Activated T-cell treated with anti-CD3 and anti-CD28 coated beads for 24 hours (primary cell): ENCODE measurements at regions not wholly inside any gene's neighbourhood (a gene's known extent, or its start where the extent isn't known, plus 50 kb on each side); places are given as distances from the start of the nearest gene placed in this dataset.
"Not testable (repeated sequence)": the region's sequence is repeated elsewhere in the genome, so short reads cannot be mapped to it uniquely, and the experiment has no call there.

ENCODE experiments used
- DNase-seq: peaks from one replicate; pipeline ENCODE4 v3.0.0-alpha.2; 2020; ENCODE audit warnings: low read depth

DNA sequence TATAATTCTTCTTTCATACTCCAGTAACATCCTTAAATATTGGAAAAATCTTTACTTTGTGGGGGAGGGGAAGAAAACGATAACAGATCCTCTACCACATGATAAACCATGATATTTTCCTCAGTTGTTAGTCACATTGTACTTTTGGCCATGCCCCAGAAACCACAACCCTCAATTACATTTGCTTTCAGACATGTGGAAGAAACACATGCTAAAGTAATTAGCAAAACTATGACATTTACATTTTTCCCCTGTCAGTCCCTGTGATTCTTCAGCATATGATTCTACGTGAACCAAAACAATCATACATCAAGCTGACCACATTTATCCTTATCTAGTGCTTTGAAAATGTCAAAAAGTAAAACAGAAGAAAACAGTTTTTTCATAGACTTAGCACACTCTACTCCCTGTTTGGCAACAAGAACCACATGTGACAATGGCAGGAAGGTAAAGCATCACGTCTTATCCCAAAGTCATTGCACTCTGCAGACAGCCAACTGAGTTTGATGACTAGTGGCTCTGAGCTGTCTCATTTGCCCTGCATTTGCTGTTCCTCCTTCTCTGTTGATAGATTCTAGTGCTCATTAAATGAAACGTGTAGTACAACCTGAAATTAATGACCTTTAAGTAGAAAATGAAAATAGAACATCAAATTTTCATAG, 505.8 kb upstream of the MARCKS start:
- no peak for DNase-seq

DNA sequence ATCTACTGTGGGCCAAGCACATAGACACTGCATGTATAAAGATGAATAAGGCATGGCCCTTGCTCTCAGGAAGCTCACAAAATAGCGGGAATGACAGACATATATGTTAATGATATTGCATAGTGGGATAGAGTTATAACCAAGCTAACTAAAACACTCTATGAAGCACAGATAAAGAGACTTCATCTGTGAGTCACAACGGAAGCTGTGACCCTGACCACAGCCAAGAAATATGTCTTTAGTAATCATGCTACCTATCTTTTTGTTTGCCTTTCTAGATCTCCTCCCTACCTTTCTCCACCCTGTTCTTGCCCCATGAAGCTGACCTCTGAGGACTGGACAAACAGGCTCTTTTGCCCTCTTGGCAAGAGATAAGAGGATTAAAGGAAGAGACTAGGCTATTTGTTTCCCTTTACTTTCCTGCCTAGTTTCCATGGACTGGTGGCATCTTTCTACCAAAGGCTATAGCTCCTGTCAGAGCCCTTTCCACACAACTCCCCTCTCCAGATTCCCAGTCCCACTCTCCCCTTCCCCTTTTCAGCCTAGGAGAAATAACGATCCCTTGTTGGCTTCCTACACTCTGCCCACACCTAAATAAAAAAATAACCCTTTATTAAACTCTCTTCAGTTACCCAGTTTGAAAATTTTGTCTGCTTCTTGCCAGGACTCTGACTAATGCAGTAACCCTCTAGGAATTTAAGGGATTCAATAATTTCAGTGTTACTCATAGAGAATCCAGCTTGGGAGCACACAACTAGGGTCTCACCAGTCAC, 504.9 kb upstream of the MARCKS start:
- DNase-seq = no peak

DNA sequence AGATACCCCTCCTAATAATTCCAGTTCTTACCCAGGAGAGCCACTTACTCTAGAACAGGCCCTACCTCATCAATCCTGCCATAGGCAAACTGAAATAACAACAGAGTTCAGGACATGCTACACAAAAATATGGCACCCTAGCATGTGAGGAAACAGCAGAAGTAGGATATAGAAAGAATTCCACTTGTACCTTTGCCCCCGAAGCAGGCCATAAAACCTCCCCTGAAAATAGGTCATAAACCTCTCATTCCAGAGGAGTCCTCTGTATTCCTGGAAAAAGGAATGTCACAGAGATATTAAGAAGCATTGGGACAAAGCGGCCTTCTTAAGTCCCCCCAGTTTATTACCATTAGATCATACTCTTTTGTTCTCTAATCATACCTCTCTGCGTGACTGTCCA, 504.3 kb upstream of the MARCKS start:
- DNase-seq = no peak

DNA sequence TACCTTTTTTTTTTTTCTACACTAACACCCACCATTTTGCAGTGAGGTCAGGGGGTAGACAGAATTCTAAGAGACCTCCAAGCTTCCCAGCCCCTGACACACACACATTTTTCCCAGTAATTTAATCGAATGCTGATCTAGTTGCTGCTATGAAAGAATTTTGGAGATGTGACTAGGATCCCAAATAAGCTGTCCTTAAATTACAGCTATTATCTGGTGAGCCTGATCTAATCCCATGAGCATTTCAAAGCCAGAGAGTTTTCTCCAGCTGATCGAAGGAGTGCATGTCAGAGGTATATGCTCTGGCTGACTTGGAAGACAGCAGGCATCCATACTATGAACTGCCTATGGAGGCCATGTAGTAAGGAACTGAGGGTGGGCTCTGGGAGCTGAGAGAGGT, 503.8 kb upstream of the MARCKS start:
- DNase-seq = no peak

DNA sequence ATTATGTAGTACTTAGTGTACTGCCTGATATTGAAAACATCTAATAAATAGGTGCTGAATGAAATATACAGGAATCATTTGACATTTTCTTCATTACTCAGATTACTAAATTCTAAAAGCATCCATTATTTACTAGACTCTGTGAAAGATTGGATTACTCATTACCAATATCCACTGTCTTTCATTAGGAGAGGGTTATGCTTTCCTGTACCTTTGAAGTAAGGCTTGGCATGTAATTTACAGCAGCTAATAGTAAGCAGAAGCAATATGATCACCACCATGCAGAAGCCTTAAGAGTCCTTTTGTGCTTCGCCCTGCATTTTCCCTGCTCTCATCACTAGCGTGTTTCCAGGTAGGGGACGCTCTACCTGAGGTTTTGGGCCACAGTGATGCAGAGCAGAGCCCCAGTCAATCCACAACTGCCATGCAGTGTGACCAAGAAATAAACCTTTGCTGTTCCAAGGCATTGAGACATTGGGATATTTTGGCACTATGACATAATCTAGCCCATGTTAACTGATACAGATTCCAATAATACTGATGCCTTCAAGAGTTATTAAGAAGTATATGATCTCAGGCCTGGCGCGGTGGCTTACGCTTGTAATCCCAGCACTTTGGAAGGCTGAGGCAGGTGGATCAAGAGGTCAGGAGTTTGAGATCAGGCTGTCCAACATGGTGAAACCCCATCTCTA, 502.8 kb upstream of the MARCKS start:
- no peak for DNase-seq

DNA sequence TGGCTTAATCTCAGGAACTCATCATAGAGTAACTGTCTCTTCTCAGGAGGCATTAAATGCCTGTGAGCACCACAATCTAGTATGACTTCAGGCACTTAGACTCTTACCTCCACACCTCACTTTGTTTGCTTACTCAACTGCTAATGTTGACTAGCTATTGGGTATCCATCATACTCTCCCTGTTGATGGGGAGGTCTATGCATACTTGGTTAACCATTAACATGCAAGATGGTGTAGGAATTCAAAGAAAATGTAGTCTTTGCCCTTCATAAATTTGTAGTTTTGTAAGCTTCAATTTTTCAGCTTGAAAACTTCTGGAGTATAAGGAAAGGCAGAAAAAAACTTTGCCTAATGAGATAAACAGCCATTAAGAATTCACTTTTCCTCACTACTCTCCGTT, 501.0 kb upstream of the MARCKS start:
- no peak for DNase-seq

DNA sequence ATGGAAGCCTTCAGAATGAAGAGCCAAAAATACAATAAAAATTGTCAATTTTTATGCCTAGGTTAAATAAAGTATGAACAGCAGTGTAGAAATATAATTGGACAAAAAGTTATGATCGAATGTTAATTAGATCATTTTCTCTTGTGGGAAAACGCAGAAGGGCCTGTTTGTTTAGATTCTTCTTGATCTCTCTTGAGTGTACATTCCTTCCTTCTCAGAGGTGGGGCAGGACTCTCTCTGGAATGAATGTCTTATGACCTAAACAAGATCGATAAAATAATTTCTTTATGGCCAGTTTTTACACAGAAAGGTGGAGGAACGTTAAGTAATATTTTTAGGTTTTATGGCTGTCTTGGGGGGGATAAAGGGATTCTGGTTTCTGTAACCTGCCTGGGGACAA, 500.1 kb upstream of the MARCKS start:
- no peak for DNase-seq

DNA sequence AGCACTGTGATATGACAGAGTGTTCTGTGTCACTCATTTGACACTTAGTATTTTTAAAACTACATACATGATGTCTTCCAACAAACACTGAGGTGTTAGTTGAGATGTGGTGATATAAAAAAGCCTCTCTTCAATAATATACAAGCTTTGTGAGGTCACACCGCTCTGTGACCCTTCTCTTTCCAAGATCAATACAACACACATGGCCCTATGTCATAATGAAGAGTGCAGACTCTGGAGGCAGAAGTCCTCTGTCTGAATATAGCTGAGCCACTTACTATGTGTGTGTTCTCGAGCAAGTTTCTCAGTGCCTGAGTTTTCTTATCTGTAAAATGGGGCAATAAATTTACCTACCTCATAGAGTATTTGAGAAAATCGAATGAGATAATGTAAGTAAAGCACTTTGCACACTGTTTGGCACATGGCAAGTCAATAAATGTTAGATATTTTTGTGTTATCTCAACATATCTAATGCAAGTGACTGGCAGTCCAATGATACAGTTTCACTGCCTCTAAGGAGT, 499.0 kb upstream of the MARCKS start:
- DNase-seq = no peak

DNA sequence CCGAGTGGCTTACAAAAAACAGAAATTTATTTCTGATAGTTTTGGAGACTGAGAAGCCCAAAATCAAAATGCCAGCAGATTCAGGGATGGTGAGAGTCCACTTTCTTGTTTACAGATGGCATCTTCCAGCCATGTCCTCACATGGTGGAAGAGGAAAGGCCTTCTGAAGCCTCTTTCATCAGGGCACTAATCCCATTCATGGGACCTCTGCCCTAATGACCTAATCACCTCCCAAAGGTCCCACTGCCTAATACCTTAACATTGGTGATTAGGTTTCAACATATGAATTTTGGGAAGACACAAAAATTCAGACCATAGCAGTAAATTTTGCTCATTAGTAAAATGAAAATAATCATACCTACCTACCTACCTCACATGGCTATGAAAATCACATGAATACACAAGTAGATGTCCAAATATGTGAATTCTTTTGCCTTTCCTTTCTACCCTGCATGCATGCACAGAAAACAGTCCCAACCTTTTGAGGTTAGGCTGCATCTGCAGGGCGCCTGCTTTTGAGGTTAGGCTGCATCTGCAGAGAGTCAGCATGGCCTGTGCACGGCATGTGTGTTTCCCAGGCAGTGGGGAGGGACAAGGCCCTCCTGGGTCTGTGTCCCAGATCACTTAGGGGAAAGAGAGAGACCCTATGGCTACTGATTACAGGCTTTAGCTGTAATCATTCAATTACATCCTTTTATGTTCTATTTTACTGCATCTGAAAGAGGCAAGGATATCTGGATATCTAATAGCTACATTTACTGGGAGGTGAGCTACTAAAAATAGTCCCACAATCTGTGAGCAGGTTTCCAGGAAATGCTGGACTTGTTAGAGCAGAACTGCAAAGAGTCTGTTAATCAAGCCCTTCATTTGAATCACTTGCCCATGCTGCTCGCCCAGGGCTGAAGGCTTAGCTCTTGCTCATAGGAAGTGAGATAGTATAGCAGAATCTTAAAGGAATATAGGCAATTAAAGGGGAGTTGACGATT, 497.7 kb upstream of the MARCKS start:
- no peak for DNase-seq

DNA sequence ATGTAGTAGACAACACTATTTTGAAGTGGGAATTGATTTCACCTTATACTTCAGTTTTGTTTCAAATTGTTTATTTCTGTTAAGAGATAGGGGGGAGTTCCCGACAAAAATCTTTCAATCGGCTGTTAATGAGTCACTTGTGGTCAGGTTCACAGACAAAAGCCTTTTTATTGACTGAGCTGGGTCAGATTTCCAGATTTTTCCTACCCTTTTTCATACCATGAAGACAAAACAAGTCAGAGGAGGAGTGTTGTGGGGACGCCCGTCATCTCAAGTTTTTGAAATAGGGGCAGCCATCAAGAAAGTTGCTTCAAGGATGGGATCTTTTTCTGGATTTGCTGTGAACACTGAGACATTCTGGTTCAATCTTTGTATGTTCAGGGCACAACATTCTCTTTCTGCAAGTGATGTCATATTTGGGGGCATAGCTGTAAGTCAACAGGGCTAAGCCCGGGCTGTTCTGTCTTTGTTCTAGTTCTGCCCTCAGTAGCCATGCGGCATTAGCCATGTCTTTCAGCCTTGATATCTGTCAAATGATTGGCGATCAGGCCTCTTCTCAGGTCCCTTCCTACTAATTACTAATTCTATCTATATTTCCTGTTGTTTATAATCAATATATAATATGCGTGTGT, 496.0 kb upstream of the MARCKS start:
- no peak for DNase-seq

DNA sequence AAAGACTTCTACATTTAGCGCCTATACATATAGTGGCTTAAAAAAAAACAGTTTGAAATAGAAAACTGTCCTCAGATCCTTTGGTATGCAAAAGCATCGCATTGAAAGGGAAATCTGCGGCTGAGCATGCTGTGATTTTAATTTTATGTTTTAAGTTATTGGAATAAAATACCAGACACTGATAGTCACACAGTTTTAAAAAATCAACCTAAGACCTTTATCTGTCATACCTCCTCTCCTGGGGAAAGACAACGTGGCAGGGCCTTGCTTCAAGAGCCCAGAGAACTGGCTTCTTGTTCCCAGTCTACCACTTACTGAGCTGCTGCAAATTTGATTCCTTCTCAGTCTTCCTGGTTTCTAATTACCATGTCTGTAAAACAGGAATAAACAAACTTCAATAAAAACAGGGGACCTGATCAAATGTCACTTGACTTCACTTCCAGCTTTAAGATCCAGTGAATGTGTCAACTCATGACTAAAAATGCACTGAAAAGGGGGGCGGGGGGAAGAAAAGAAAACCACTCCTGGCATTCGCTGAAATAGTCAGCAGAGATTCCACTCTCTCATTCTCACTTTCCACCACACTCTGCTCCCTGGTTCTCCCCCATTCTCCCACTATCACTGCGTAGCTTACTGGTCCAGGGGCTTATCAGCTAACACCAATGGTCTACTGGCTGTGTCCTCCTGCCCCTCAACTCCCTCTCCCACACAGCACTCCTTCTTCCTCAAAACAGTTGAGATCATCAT, 494.7 kb upstream of the MARCKS start:
- DNase-seq = no peak

DNA sequence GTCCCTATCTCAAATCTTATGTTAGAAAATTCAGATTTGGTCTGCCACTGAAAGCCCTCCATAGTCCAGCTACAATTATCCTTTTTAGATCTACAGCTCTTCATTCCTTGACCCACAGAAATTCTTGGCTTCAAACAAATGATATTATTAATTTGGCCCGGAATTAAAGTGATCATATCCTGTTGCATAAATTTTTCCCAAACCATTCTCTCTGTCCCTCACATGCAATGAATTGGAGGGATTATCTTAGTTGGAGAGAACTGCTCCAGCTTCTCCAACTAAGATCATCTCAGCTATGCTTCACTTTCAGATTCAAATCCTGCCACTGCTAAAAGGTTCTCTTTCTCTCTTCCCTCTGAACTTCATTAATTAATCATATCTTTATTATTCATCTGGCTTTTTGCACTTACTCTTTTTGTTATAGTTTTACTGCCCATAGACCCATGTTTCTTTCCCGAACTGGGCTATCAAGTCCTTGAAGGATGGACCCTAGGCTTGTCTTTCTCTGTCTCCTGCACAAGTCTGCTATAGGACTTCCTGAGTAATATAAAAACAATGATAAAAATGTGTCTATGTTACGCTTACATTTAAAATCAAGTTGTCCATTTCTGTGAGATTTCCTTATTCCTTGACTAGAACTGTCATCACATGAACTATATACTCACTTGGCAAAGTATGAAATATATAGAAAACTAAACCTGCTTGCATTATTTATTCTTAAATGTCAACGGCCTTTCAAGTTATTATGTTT, 493.9 kb upstream of the MARCKS start:
- DNase-seq = no peak

DNA sequence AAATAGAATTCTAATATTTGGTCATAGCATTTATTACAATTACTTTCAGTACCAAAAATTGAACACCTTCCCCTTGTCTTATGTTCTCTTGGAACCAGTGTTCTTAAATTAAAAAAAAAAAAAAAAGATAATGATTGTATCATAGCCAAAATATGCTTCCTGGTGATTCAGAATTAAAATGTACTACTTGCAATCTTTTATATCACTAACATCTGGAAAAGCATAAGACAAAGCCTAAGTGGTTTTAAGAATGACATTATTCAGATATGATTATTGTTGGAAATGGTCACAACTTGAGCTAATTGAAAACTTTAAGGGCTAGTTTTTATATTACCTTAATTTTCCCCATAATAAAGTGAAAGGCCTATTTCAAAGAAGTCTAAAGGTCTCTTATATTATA, 493.3 kb upstream of the MARCKS start:
- DNase-seq = no peak

DNA sequence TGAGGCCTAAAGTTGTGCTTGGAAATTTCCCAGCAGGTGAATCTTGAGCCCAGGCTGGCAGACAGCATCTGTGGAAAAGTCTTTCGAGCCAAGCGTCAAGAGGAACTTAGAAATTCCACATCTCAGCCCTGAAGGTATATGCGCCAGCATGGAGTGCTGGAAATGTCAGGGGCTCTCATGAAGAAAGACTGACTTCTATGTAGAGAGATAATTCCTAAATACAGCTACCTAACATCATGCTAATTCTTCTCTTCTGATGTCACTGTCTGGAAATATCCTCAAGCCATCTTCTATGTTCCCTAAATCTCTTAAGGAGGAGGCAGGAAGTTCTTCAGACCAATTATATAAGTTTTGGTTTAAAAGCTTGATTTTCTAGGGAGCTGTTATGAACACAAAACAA, 492.4 kb upstream of the MARCKS start:
- DNase-seq = no peak

DNA sequence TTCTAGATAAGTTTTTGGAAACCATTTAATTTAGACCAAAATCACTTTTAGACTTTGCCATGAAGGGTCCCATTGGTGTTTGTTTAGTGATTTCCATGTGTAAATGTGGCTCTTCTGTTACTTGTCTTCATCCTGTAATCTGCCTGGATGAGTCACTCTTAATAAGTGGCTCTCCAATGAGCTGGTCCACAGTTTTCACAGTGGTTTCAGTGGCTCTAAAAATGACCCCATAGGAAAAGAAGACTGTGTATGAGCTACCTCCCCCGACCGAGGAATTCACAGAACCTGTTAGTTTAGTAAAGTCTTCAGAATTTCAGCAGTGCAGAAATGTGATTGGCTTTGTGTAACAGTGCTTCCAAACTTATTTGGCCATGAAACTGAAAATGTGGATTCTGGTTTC, 492.0 kb upstream of the MARCKS start:
- DNase-seq = no peak

DNA sequence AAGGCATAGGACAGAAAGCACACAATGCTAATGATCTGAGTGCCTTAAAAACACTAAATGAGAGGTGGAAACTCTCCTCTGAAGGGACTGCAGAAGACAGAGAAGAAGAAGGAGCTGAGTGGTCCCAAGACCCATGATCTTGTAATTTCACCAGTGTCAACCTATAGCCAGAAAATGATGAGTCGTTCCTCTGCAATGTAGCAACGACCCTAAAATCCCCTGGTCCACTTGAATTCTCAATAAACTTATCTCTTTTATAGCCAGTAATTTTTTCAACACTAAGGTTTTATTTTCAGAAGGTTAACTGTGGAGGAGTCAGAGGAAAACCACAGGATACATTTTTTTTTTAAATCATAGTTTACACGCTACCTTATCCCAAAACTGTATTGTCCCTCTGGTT, 490.6 kb upstream of the MARCKS start:
- DNase-seq = no peak

DNA sequence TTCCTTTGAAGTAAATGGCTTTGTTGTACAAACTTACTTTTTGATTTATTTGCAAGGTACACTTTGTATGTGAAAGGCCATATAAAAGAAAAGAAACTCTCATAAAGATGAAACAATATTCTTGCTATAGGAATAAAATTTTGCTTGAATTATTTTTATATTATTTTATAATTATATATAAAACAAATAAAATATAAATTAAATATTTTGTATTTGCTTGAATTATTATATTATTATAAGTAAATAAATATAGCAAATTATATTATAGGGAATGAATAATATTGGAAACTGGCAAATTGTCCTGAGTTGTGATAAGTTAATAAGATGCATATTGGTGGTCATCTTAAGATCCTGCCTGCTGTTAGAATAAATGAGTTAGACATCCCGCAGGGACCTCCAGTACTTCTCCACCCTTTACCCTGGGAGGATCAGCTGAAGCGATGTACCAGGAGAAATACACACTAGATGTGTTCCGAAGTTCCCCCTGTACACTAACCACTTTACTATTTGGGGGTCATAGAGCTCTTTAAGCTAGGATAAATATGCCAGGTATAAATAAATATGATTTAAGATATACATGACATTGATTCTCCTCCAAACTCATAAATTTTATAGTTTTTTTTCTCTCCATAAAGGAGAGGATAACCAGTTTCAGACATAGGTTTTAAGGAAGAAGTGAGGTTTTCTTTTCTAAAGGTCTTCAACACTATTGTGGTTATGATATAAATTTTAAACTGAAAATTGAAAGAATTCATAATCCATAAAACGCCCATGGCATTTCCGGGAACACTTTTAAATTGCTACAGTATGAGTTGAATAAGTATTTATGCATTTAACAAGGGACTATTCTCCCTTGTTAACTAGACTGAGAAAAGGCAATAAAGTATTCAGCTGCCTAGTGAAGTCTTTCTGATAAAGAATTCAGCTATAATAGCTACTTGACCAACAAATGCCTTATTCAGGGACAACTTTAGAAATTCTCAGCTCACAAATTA, 486.3 kb upstream of the MARCKS start:
- DNase-seq = no peak

DNA sequence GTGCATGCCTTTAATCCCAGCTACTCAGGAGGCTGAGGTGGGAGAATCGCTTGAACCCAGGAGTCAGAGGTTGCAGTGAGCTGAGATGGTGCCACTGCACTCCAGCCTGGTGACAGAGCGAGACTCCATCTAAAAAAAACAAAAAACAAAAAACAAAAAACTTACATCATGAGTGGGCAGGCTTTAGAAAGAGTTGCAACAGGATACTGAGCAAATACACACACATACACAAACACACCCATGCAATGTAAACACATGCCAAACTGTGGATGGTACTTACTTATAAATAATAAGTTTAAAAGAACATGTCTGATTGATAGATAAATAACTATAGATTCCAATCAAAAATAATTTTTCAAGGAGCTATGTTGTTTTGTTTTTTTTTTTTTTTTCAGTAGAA, 481.7 kb upstream of the MARCKS start:
- DNase-seq = not testable (repeated sequence)
